Stimulated activated CD4-positive, alpha-beta T cell treated with anti-CD3 and anti-CD28 coated beads, Interleukin-12 subunit alpha, Interleukin-12 subunit beta, amount 100 ng/mL, for 24 hours (primary cell): ENCODE measurements at regions not wholly inside any gene's neighbourhood (a gene's known extent, or its start where the extent isn't known, plus 50 kb on each side); places are given as distances from the start of the nearest gene placed in this dataset.
"Not testable (repeated sequence)": the region's sequence is repeated elsewhere in the genome, so short reads cannot be mapped to it uniquely, and the experiment has no call there.

Experiments
- DNase-seq, 2 experiments: peaks; one replicate each; pipeline ENCODE4 v3.0.0-alpha.2; 2020; ENCODE audit warnings: low read depth in 2 of 2

DNA sequence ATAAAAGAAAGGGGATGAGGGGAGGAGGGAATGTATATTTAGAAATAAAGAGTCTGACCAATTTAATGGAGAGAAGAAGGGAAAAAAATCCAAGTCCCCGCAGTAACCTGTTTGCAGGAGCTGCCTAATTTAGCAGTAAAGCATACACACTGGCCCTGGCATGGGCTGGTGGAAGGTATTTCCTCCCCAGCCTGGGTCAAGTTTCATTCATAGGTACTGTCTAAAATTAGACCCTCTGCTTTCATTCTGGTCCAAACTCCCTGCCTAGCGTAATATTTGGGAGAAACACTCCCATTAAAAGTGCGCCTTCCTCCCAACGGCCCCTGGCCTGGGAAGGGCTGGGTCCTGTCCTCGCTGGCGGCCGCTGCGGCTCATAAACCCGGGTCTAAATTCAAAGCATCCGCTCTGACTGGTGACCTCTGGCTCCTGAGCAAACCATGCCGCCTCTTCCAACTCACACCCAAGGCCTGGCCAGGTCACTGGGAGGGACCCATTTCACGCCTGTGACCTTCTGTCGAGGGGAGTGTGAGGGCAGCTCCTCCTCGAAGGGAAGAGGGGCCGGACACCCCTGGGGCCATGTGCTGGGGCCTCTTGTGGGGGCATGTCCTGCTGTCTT is 123.2 kb downstream of the FGF18 start:
- no peak for DNase-seq

DNA sequence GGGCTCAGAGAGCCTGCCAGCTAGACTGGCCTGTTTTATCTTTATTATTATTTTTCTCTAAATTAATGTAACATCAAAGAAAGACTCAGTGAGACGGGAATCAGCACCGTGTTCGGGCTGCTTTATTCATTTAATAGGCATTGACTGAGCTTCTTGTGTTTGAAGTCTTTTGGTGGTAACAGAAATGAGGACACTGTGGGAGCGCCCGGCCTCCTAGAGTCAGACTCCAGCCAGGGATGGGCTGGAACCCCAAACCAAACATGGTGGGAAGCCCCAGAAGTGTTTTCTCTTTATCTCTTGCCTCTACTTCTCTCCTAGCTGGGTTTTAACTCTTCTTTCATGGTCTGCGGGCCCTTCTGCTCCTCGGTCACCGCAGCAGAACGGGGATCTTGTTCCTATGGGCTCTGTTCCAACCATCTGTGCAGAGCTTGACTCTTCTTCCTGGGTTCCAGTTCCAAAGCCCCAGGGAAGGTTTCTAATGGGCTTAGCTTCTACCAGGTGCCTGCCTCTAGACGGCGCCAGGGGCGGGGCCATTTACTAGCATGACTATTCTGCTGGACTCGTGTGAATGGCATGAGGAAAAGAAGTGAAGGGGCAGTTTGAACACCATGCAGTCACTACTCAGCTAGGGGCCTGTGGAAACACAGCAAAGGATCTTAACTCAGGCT is 123.8 kb downstream of the FGF18 start:
- no peak for DNase-seq

DNA sequence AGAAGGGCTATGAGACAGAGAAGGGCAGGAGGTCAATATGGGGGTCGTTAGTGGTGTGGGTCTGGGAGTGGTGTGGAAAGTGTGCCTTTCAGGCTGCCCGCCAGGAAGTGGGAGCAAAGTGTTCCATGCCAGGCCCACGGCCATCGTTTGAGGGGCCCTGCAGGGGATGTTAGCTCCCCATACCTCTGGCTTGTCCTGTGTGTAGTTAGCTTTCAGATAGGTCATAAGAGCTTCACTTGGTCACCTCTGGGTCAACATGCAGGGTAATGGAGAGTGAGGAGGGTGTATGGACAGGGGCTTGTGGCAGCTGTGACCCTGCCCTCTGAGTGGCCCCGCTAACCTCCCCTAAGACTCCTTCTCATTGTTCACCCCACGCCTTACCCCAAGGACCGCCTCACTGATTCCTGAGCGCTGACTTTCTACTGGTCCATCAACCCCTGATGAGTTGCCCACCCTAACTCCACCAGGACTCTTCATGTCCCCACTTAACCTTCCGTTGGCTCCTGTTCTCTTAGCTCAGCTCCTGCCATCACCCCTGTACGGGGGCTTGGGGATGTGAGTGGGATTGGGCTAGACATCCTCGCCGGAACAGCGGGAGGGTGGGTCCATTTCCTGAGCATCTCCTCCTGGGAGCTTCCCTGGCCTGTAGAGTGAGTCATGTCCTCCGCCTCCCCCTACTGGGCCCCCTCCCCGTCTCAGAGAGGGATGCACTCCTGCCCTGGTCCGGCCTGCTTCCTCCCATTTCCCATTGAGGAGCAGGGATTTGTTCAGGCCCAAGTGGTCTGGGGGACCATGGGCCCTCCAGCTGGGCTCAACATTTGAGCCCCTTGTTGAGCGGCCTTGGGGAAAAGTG is 125.7 kb downstream of the FGF18 start:
- DNase-seq, result no peak

DNA sequence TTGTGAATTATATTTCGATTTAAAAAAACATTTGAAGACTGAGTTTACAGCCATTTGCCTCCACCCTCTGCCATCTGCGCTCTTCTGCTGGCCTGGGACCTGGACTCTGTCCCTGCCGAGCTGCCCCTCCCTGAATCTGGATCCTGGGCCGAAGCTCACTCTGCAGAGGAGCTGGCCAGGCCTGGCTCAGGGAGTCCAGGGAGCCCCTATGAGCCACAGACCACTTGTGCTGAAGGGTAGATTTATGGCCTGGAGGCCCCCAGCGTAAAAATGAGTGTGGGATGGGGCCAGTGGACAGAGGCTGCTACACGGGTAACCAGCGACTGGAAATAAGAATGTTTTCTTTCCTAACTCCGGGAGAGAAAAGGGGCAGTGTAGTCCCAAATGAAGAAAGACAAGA is 129.8 kb downstream of the FGF18 start:
- DNase-seq, result no peak

DNA sequence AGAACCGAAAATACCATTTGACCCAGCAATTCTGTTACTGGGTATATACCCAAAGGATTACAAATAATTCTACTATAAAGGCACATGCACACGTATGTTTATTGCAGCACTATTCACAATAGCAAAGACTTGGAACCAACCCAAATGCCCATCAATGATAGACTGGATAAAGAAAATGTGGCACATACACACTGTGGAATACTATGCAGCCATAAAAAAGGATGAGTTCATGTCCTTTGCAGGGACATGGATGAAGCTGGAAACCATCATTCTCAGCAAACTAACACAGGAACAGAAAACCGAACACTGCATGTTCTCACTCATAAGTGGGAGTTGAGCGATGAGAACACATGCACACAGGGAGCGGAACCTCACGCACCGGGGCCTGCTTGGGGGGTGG is 134.4 kb downstream of the FGF18 start:
- DNase-seq, result not testable (repeated sequence)

DNA sequence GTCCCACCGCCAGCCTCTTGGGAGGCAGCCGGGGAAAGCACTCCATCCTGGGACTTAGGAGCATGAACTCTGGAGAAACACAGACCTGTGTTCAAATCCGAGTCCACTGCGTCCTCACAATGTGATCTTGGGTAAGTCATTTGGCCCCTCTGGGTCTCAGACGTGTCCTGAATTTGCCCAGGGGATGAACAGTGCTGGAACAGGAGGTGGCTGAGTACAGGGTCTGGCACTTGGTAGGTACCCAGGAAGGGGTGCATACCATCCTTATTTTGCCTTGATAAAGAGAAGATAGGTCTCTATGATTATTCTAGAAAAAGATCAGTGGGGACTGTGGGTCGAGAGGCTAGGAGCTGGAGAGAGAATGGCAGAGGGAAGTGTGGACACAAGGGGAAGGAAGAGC is 135.7 kb downstream of the FGF18 start:
- DNase-seq, result no peak

DNA sequence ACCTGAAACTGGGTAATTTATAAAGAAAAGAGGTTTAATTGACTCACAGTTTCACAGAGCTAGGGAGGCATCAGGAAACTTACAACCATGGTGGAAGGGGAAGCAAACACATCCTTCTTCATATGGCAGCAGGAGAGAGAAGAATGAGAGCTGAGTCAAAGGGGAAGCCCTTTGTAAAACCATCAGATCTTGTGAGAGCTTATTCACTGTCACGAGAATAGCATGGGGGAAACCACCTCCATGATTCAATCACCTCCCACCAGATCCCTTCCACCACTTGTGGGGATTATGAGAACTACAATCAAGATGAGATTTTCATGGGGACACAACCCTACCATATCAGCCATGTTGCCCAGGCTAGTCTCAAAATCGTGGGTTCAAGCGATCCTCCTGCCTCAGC is 143.4 kb downstream of the FGF18 start:
- DNase-seq, result peak in 1 of 2 experiments; percentile 6

DNA sequence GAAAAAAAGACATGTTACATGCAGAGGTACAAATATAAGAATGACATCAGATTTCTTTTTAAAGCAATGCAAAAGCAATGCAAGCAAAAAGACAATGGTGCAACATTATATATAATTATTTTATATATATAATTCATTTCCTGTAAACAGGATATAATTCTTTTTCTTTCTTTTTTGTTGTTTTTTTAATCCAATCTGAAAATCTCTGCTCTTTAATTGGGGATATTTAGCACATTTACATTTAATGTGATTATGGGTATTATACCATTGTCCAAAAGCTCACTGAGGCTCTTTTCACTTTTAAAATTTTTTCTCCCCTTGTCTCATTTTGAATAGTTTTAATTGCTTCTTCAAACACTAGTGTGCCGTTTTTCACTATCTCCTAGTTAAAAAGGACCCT is 148.9 kb downstream of the FGF18 start:
- no peak for DNase-seq

DNA sequence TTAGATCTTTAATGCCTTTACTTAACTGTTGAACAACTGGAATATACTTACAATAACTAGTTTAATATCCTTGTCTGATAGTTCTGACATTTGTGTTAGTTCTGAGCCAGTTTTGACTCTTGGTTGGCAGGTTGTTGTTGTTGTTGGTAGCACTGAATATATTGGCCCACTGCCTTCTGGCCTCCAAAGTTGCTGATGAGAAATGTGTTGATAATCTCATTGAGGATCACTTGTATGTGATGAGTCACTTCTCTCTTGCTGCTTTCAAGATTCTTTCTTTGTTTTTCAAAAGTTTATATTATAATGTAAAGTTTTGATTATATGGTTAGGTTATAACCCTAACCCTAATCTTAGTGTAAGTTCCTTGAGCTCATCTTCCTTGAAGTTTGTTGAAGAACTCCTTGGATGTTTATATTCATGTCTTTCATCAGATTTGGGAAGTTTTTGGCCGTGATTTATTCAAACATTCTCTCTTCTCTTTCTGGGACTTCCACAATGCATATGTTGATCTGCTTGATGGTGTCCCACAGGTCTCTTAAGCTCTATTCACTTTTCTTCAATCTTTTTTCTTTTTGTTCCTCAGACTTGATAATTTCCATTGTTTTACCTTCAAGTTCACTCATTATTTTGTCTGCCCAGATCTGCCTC is 149.7 kb downstream of the FGF18 start:
- no peak for DNase-seq

DNA sequence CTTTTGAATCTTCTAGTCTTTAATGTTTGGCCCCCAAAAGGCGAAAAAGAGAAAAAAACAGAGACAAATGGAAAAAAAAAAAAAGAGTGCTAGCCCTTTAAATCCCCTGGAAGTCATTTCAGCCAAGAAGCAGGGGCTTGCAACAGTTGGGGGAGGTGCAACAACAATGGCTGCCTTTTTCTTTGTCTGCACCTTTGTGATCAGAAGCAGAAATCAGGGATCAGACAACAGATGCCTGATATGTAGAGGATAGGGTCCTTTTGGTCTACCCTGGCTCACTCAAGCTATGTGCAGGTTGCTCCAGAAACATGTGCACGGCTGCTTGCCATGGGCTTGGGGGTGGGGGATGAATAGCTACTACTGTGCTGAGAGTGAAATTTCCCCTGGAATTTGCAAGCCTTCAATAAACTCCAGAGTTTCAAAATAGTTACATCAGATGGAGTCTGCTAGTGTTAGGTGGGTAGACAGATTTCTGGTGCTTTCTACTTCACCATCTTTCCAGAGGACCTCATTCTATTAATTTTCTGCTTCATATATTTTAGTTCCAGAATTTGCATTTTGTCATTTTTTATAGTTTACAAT is 150.9 kb downstream of the FGF18 start:
- DNase-seq, result no peak

DNA sequence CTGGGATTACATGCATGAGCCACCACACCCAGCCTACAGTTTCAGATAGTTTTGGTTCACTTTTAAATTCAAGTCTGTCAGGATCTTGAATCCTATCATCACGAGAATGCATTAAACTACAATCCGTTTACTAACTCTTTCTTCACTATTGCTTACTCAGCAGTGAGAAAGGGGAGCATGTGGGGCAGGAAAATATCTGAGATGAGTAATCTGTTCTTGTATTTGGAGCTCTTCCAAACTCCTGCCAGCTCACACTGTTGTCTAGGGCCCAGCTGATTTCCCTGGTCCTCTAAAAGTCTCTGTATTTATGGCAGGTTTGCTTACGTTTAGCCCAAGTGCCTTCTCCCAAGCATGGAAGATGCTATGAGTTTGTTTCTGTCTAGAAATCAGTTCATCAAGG is 152.2 kb downstream of the FGF18 start:
- DNase-seq, result no peak

DNA sequence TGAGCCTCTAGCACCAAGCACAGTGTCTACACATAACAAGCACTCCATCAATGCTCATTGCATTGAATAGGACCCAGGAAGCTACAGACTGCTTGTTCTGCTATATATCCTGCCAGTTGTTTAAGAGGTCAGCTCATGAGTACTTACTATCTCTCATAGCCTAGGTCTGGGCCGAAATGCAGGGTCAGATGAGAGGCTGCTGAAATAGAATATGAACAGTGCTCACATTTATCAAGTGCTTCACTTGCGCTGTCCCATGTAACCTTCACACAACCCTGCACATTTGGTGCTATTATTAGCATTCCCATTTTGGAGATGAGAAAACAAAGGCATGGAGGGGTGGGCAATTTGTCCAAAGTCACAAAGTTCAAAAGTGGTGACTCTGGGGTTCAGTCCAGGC is 153.6 kb downstream of the FGF18 start:
- no peak for DNase-seq

DNA sequence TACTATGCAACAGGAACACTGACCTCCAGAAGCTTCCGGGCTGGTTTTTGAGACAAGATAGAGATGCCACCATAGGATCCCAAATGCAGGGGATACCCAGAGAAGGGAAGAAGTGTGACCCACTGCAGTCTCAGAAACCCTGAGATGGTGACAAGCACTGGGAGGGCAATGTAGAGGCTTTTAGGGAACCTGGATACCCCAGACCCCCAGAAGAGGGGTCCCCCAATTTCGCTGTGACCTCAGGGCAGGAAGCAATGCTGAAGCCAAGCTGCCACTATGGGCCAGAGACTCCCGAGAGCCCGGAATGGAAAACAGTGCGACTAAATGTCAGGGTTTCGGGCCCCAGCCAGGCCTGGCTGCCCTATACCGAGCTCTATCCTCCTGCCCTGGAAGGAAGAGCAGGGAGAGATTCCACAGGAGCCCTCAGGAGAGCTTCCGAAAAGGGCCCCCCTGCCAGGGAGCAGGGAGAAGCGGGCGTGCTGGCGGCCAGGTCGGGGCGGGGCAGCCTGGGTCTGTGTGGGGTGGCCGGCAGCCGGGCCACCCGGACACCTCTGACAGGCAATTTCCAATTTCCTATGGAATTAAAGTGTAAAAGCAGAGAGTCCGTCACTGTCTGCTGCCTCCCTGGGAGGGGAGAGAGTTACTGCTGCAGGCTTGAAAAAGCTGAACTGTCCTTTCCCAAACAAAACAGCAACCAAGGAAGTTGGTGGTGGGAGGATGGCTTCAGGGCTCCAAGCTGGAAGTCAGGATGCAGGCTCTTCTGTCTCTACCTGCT is 154.2 kb downstream of the FGF18 start:
- no peak for DNase-seq

DNA sequence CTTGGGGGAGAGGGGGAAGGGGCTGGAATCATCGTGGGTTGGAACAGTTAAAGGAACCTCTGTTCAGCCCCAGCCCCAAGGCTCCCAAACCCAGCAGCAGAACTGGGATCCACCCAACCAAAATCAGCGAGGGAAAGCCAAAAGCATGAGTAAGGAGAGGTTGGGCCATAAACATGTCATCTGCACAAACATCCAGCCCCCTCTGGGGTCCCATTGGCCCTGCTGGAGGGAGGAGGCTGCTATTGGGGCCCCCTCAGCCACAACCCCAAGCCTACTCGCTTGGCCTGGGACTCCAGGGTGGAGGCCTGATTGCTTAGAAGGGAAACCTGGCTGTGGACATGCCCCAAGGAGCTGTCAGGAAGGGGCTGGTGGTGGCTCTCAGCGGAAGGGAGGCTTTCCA is 154.9 kb downstream of the FGF18 start:
- DNase-seq, result no peak

DNA sequence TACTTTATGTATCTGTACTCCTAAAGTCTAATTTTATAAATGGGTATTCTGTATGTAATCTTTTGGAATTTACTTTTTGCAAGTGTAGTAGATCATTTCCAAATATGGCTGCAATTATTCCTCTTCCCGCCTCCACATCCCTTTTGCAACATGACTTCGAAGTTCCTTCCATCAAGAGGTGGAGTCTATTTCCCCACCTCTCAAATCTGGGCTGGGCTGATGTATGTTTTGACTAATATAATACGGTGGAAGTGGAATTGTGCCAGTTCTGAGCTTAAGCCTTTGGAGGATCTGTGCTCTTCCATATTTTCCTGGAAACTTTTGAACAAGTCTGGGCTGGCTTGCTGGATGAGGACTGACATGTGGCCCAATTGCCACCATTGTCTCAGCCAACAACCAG is 155.9 kb downstream of the FGF18 start:
- DNase-seq, result no peak

DNA sequence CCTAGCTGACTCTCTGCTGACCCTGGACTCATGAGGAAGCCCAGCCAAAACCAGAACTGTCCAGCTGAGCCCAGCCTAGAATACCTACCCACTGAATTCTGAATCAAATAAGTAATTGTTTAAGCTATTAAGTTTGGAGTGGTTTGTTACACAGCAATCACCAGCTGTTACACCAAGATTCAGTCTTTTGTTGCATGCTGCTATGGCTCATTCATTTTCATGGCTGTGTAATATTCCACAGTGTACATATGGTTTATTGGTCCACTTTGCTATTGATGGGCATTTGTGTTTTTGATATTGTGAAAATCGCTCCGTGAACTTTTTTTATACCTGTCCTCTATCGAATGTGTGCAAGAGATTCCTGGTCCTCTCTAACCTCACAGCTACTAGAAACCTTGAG is 156.4 kb downstream of the FGF18 start:
- no peak for DNase-seq

DNA sequence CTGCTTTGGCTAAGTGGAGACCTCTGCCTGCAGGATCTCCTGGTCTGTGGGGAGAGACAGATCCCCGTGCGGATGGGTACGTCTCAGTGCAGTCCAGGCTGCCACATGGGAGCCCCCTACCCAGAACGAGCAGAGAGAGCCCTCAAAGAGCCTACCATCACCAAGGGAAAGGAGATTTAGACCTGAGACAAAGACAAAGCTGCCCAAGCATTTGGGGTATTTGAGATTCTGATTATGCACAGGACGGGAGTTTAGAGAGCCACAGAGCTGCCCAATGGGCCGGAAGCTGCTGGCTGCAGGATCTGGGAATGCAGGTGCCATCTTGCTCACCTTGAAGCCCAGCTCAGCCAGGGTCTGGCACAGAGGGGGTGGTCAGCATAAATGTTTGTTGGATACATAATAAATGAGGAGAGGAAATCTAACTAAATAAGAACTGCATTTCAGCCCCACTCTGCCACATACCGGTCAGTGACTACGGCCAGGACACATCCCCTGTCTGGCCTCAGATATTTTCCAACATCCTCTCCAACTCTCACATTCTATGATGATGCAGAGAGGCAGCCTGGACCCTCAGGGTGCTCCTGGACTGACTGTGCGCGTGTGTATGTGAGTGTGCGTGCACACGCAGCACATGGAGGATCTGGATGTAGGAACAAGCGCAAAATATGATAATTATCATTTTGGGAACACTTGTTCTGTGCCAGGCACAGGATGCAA is 157.8 kb downstream of the FGF18 start:
- DNase-seq, result no peak

DNA sequence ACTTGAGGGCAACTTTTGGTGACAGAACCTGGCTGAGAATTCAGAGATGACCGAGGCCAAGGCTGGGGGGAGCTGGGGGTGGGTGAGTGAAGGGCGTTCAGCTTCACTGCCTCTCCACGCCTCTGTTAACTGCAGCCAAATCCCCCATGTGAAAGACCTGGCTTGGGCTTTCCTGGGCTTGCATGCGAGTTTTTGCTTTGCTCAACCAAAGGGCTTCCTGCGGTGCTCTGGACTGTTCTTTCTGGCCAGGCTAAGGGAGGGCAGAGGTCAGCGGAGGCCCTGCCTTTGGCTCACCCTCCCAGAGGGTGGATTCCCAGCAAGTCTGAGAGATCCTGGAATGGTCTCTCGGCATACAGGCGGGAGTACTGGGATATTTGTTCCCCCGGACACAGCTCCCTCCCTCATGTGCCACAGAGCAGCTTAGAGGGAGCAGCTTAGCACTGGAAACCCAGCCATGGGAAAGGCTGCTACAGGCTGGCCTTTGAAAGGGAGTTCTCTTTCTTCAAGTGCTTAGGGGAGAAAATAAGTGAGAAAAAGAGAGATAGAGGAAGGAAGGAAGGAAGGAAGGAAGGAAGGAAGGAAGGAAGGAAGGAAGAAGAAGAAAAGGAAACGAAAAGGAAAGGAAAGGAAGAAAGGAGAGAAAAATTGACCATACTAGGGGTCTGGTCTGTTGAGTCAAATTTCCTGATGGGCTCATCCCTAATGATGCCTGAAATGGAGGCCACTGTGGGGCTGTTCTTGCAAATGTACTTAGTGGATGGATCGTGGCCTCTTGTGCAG is 158.8 kb downstream of the FGF18 start:
- no peak for DNase-seq

DNA sequence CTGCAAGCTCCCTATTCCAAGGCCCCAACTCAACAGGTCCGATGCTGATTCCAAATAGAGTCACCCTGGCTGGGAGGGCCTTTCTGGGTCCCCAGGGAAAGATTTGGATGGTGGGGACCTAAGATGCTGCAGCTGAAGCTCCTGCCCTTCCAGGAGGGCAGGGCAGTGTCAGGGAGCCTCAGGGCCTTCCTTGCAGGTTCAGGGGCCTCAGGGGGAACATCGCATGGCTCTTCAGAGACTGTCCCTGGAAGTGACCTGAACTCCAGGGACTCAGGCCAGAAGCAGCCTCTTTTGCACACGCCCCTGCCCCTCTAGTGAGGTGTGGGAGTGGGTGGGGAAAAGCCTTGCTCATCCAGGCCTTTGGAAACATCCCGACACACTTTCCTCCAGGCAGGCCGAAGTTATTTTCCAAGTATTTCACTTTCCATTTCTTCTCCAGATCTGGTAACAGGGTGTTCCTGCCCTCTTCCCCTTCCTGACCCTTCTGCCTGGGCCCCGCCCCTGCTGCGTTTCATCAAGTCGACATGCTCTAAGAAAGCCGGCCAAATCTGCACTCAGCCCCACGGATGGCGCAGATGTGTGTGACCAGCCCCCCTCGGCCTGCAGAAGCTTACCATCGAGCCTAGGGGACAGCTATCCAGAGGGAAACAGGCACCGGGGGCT is 159.5 kb downstream of the FGF18 start:
- DNase-seq, result no peak
